ENCODE measurements at regions not wholly inside any gene's neighbourhood (a gene's known extent, or its start where the extent isn't known, plus 50 kb on each side); places are given as distances from the start of the nearest gene placed in this dataset.

DNA sequence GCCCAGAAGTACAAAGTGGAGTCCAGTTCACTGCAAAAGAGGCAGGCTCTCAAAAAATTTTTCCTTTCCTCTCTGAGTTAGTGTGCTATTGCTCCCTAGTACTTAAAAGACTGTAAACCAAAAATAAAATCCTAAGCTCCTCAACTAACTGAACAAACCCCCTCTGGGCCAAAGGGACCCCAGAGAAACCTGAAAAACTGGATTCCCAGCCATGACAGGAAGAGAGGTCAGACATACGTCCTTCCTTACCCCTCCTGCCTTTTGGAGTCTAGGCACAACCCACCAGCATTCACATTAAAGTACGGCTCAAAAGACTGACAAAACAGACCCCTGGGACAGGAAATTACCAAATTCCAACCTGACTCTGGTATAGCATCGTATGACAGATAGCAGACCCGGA is 957.9 kb upstream of the PRKX start:
- TF ChIP-seq, protein P1, sequence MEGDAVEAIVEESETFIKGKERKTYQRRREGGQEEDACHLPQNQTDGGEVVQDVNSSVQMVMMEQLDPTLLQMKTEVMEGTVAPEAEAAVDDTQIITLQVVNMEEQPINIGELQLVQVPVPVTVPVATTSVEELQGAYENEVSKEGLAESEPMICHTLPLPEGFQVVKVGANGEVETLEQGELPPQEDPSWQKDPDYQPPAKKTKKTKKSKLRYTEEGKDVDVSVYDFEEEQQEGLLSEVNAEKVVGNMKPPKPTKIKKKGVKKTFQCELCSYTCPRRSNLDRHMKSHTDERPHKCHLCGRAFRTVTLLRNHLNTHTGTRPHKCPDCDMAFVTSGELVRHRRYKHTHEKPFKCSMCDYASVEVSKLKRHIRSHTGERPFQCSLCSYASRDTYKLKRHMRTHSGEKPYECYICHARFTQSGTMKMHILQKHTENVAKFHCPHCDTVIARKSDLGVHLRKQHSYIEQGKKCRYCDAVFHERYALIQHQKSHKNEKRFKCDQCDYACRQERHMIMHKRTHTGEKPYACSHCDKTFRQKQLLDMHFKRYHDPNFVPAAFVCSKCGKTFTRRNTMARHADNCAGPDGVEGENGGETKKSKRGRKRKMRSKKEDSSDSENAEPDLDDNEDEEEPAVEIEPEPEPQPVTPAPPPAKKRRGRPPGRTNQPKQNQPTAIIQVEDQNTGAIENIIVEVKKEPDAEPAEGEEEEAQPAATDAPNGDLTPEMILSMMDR (IDR thresholded peaks at IDR 0.05; ENCODE audit: low read depth, low read length) = no peak
- TF ChIP-seq POLR2A (IDR thresholded peaks at IDR 0.05; ENCODE audit: extremely low read depth, insufficient read length) = no peak
